Activated CD4-positive, alpha-beta T cell treated with anti-CD3 and anti-CD28 coated beads, Interleukin-2, amount 50 U/mL, for 24 hours (primary cell): ENCODE measurements at regions not wholly inside any gene's neighbourhood (a gene's known extent, or its start where the extent isn't known, plus 50 kb on each side); places are given as distances from the start of the nearest gene placed in this dataset.

Experiments
- DNase-seq, 2 donors: peaks; one replicate each; pipeline ENCODE4 v3.0.0-alpha.2; 2020; ENCODE audit warnings: low read depth in 1 of 2, low spot score in 1 of 2

DNA sequence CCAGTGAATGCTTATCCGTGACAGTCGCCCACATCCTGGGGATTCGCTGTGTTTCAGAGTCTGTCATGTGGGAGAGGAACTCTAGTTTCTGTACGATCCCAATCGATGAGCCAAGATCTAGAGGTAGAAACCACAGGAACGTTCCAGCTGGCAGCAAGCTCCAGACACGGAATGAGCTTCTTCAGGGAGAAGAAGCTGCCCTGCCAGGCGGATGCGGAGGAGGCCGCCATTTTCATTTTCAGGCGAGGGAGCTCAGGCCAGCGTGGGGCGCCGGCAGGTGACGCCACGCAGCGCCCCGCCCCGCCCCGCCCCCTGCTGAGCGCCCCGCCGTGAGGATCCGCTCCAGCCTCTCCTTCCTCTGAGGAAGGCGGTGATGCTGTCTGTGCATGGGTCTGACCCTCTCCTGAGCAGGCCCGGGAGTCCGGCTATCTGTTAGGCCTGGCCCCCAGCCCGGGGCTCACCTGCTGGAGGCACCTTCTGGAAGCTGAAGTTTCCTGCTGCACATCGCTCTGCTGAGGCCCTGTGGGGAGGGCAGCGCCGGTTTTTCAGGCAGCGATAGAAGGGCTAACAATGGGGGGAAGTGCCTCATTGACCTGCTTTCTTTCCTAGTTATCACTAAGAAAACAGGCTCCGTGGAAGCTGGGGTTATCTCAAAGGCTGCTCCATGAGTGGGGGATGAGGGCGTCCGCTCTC, 147.5 kb downstream of the ERMARD start:
- DNase-seq, result no peak

DNA sequence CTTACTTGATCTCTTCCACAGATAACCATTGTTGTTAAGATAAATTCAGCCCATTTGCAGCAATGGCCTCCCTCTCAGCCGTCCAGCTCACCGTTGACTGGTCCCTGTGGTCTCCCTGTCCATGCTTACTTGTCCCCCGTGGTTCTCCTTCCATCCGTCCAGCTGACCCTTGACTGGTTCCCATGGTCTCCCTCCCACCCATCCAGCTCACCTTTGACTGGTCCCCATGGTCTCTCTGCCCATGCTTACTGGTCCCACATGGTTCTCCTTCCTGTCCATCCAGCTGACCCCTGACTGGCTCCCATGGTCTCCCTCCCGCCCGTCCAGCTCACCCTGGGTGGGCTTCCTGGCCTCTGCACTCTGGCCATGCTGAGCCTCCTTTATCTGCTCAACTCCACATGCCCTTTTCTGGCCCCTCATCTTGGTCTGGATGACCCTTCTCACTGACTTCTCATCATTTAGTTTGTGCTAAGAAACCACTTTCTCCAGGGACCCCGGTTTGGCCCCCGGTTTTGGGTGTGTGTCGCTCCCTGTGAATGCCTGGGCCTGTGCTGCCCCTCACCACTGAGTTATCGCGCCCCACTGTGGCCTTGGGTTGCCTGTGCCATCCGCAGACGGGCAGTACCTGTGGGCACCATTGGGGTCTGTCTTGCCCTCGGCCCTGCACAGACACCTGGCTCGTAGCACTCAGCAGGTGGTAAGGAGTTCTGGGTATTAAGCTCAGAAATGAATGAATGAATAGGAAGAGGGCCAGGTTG, 146.4 kb downstream of the ERMARD start:
- no peak for DNase-seq

- no peak for DNase-seq
Observed at GRCh38 chr6:169896826-169897456, 145.5 kb downstream of the ERMARD start.

DNA sequence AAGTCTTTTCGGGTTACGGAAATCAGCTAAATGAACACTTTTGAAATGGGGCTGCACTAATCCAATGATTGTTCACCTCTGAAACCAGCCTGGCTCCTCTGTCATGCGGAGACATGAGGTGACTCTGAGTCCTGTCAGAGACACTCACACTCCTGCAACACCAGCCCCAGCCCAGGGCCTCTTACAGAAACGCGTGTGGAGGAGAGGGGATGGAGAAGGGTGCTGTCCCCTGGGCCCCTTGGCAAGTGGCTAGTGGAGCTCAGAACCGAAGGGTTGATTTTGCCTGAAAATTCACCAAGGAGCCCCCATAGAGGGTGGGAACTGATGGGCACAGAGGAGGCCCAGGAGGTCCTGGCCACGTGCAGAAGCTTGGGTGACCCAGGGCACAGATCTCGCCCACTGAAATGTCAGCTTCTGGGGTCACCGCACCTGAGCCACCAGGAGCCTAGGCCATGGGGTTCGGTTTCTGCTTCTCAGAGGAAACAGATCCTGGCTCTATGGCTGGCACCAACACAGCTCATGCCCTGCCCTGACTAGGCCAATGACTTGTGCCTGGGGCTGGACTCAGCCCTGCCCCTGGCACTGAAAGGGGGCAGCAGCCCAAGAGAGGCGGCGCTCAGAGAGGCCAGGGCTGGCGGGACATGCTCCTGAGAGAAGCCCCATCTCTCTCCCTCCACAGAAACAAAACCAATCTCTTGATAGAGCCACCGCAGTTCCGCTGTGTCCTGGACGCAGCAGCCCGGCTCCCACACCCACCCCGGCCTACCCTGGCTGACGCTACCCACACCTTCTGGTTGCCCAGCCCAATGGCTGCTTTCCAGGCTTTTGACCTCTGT, 144.7 kb downstream of the ERMARD start:
- DNase-seq, result no peak

- no peak for DNase-seq
Observed at GRCh38 chr6:169895000-169895759, 143.8 kb downstream of the ERMARD start.

- no peak for DNase-seq
Observed at GRCh38 chr6:169894377-169894960, 143.0 kb downstream of the ERMARD start.

DNA sequence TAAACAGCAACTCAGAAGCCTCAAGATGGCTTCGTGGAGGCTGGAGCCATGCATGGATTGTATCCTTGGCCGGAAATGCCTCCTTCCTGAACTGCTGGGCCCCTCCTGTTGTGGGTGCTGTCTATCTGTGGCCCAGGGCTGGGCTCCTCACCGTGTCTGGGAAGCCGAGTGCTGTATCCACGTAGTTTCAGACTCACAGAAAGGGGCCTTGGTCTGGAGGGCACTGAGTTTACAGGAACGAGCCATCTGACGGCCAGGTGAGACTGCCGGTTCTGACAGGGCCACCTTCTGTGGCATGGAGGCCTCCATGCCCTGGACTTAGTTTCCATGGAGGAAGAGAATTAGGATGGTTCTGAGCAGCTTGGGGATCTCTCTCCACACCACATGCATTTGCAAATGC, 142.2 kb downstream of the ERMARD start:
- DNase-seq, result no peak

- no peak for DNase-seq
Observed at GRCh38 chr6:169891846-169892245, 140.4 kb downstream of the ERMARD start.

GRCh38 chr6:169891421-169891820, 140.0 kb downstream of the ERMARD start:
- DNase-seq, result no peak

GRCh38 chr6:169890901-169891300, 139.5 kb downstream of the ERMARD start:
- DNase-seq, result no peak

DNA sequence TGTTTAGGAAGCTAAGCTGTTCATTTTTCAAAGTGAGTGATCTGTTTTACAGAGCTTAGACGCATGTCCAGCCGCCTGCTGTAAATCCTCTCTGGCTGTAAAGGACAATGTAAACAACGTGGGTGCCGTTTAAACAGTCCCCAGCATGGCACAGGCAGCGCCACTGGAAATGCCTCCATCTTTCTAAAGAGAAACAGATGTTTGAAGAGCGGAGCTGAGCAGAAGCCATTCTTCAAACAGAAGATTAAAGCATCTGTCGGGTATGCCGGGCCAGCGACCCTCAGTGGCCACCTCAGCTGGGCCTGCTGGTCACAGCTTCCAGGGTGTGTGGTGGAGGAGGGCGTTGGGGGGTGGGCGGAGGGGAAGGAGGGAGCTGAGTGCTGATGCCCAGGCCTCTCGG, 138.6 kb downstream of the ERMARD start:
- DNase-seq, result no peak

- no peak for DNase-seq
Observed at GRCh38 chr6:169887529-169888140, 136.2 kb downstream of the ERMARD start.

DNA sequence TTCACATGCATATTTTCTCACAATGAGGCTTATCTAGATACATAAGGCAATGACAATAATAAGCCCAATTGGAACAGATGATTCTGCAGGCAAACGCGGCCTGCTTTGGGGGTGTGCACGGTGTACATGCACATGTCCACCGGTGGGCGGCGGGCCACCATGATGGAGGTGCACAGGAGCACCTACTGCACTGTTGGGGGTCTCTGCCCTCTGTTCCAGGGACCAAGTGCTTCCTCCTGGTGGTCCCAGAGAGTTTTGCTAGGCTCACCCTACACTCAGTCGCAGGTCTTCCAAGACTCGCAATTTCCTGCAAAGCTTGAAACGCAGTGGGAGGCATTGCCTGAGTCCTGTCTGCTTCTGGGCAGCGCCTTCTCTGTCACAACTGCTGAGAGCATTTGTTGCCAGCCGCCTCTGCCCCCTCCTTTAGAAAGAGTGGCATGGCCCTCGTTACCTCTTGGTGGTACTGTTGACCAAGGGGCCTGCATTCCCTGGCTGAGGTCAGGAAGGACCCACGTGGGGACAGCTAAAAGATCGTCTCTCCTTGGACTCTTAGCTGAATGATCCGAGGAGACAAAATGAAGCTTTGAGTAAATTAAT, 135.3 kb downstream of the ERMARD start:
- no peak for DNase-seq

GRCh38 chr6:169885831-169886230, 134.4 kb downstream of the ERMARD start:
- no peak for DNase-seq

DNA sequence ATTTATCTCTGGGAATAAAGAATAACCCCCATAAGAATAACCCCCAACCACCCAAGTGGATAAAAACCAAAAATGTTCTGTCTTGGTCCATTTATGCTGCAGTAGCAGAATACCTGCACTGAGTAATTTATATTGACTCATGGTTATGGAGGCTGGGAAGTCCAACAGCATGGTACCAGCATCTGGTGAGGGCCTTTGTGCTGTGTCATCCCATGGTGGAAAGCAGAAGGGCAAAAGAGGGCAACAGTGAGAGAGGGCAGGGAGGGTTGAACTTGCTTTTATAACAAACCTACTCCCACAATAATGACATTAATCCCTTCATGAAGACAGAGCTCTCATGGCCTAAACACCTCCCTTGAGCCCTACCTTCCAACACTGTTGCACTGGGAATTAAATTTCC, 133.7 kb downstream of the ERMARD start:
- DNase-seq, result no peak

DNA sequence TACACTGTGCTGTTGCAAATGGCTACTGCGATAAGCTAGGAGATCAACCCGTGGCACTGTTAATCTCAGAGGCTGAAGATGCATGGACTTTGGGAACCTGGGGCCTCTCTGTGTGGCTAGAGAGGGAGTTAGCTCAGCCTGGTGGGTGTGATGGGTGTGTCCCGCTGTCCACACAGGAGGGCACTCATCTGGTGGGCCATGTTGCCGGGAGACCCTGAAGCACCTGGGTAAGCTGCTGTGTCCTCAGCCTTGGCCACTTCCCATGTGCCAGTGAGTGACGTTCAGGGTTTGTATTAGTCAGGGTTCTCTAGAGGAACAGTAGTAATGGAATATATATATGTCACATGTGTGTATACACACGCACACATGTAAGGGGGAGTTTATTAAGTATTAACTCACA, 132.7 kb downstream of the ERMARD start:
- DNase-seq, result no peak

DNA sequence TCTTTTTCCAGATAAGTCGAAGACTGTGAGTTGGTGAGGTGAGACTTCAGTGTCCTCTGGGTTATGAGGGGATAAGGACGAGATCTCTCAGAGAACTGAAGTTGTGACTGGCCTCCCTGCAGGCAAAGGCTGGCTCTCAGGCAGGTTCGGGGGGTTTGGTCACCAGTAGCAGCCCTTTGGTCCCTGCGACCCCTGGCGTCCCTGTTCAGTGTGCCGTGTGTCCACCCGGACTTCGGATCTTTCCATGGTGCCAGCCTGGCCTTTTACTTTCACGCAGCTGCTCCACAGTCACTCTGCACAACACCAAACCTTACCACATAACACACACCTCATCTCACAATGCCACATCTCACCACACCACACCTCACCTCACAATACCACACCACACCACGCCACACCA, 131.9 kb downstream of the ERMARD start:
- no peak for DNase-seq

GRCh38 chr6:169881976-169882375, 130.6 kb downstream of the ERMARD start:
- no peak for DNase-seq

GRCh38 chr6:169881398-169881797, 130.0 kb downstream of the ERMARD start:
- no peak for DNase-seq

DNA sequence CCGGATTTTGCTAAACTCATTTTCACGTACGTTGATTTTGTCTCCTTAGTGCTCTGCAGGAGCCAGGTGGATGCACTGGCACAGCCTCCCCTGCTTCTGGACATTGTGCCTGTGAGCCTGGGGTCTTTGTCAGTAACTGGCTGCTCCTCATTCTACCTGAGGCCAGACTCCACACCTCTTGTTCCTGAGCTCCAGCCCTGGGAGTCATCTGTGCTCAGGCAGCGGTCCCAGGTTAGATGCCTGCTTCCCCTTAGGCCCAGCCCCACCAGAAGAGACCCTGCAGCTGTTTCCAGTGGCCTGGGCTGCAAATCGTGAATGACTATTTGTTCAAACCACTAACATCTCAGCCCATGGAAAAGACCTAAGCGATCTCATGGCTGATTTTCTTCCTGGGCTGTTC, 129.1 kb downstream of the ERMARD start:
- no peak for DNase-seq
